GM18505 (cell line): ENCODE measurements at regions not wholly inside any gene's neighbourhood (a gene's known extent, or its start where the extent isn't known, plus 50 kb on each side); places are given as distances from the start of the nearest gene placed in this dataset.

Experiments used
- ATAC-seq: cut with Tn5 transposase; IDR thresholded peaks from one replicate; pipeline ENCODE4 v1.9.1; 2021; ENCODE audit not compliant: unreplicated experiment
- POLR2A ChIP-seq: IDR thresholded peaks from 4 replicates; pipeline ENCODE4 v1.6.1; 2011; ENCODE audit warnings: borderline replicate concordance; ENCODE audit not compliant: insufficient read depth, insufficient read length; ENCODE audit errors: extremely low read depth

- no peak for ATAC-seq
- TF ChIP-seq POLR2A, result no peak
Measured at GRCh38 chr15:38652998-38653397, 88.4 kb upstream of the RASGRP1 start.

- TF ChIP-seq POLR2A, result no peak
- ATAC-seq, result no peak
Measured at GRCh38 chr15:38658431-38658830, 93.8 kb upstream of the RASGRP1 start.

GRCh38 chr15:38660738-38661137 is 96.1 kb upstream of the RASGRP1 start:
- no peak for ATAC-seq
- no peak for TF ChIP-seq POLR2A

GRCh38 chr15:38662033-38662802 is 97.6 kb upstream of the RASGRP1 start:
- no peak for ATAC-seq

GRCh38 chr15:38662805-38663204 is 98.2 kb upstream of the RASGRP1 start:
- TF ChIP-seq POLR2A, result no peak
- ATAC-seq, result no peak

More at GRCh38 chr15:38662033-38662802, 97.6 kb upstream of the RASGRP1 start:
- no peak for TF ChIP-seq POLR2A

GRCh38 chr15:38665586-38666305 is 101.1 kb upstream of the RASGRP1 start:
- no peak for ATAC-seq
- TF ChIP-seq POLR2A, result no peak

GRCh38 chr15:38666865-38667510 is 102.4 kb upstream of the RASGRP1 start:
- ATAC-seq, result no peak
- no peak for TF ChIP-seq POLR2A

GRCh38 chr15:38667890-38668850 is 103.6 kb upstream of the RASGRP1 start:
- no peak for ATAC-seq
- TF ChIP-seq POLR2A, result no peak

- no peak for TF ChIP-seq POLR2A
- ATAC-seq, result no peak
Measured at GRCh38 chr15:38668898-38669391, 104.3 kb upstream of the RASGRP1 start.

GRCh38 chr15:38670128-38671005 is 105.8 kb upstream of the RASGRP1 start:
- ATAC-seq, result peak; percentile 38
- TF ChIP-seq POLR2A, result no peak

- ATAC-seq, result no peak
Measured at GRCh38 chr15:38671006-38671387, 106.4 kb upstream of the RASGRP1 start.

More at GRCh38 chr15:38671006-38671387, 106.4 kb upstream of the RASGRP1 start:
- TF ChIP-seq POLR2A, result no peak
